Brain microvascular endothelial cell (primary cell): ENCODE measurements at regions not wholly inside any gene's neighbourhood (a gene's known extent, or its start where the extent isn't known, plus 50 kb on each side); places are given as distances from the start of the nearest gene placed in this dataset.
A peak's percentile ranks its signal among the peaks of the same experiment; 100 is the strongest.

Experiments used
- DNase-seq: peaks from one replicate; pipeline ENCODE4 v3.0.0-alpha.2; 2020
- H3K27ac ChIP-seq: fragments of 250-450 bp; sonication (Bioruptor Pico); 2 replicates; pipeline ENCODE4 v1.5.1; 2020; ENCODE audit warnings: mild to moderate bottlenecking, moderate library complexity
- H3K27me3 ChIP-seq: fragments of 250-450 bp; sonication (Bioruptor Pico); replicated peaks from 2 replicates; pipeline ENCODE4 v1.5.1; 2020; ENCODE audit warnings: mild to moderate bottlenecking
- H3K36me3 ChIP-seq: fragments of 250-450 bp; sonication (Bioruptor Pico); replicated peaks from 2 replicates; pipeline ENCODE4 v1.5.1; 2020; ENCODE audit warnings: mild to moderate bottlenecking
- H3K4me3 ChIP-seq: 2 replicates; pipeline ENCODE4 v1.5.1; 2011; ENCODE audit warnings: low read depth, mild to moderate bottlenecking, control low read depth, low read length, moderate library complexity
- CTCF ChIP-seq: IDR thresholded peaks from 2 replicates; pipeline ENCODE4 v1.5.1; 2011; ENCODE audit warnings: low read depth, mild to moderate bottlenecking, moderate library complexity, low read length, control low read depth, inconsistent platforms; ENCODE audit errors: missing control alignments
- in situ Hi-C: cut with HindIII; loops from 2 replicates; pipeline ENCODE4 v1.10.0; 2017; ENCODE audit warnings: low sequenced_read_pairs, low pct_ligation_motif_present

- H3K27me3 ChIP-seq, result no peaks in the 10 kb centered on the region
- no peak overlapping the region for H3K27ac ChIP-seq
- H3K36me3 ChIP-seq, result no peaks in the 10 kb centered on the region
- no peak overlapping the region for H3K4me3 ChIP-seq
- DNase-seq, result no peak
- in situ Hi-C loops, result no loop called here
- no peak for TF ChIP-seq CTCF
Observed at GRCh38 chr9:115781070-115781736, 372.4 kb upstream of the PAPPA start.

GRCh38 chr9:115786321-115786720 lies 367.3 kb upstream of the PAPPA start:
- in situ Hi-C loops, result no loop called here
- Histone ChIP-seq H3K36me3 (no peaks in the 10 kb centered on the region), H3K4me3 (no peak overlapping the region), H3K27me3 (no peaks in the 10 kb centered on the region), H3K27ac (no peak overlapping the region)
- no peak for TF ChIP-seq CTCF
- peak; percentile 63 for DNase-seq

GRCh38 chr9:115790520-115790919 lies 363.1 kb upstream of the PAPPA start:
- in situ Hi-C loops, result no loop called here
- TF ChIP-seq CTCF, result no peak
- Histone ChIP-seq H3K27ac (no peak overlapping the region), H3K4me3 (no peak overlapping the region), H3K27me3 (no peaks in the 10 kb centered on the region), H3K36me3 (no peaks in the 10 kb centered on the region)
- no peak for DNase-seq

DNA sequence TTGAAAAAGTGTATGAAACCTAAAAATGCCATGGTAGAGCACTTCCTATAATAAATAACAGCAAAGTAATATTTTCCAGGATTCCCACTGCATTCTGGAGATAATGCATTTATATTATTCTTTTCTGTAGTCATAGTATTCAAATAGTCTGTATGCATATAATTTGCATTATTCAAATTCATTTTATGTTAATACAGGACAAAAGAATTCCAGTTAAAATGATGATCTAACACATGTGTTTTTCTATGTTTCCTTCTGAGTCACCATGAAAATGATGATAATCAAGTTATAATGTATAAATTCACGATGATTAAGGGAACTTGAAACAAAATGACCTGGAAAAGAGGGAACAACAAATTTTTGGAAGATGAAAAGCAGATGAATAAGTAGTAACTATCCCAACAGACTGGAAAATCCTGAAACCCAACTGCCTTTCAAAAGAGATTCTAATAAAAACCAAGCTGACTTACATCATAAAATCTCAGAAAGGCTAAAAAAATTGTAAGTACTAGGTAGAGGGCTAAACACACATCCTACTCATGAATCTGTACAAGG lies 358.6 kb upstream of the PAPPA start:
- in situ Hi-C loops, result no loop called here
- no peak for TF ChIP-seq CTCF
- no peak for DNase-seq
- H3K27ac ChIP-seq, result no peak overlapping the region
- H3K36me3 ChIP-seq, result no peaks in the 10 kb centered on the region
- no peak overlapping the region for H3K4me3 ChIP-seq
- H3K27me3 ChIP-seq, result no peaks in the 10 kb centered on the region

- Histone ChIP-seq H3K36me3 (no peaks in the 10 kb centered on the region), H3K27ac (no peak overlapping the region), H3K27me3 (no peaks in the 10 kb centered on the region), H3K4me3 (no peak overlapping the region)
- no peak for TF ChIP-seq CTCF
- in situ Hi-C loops, result no loop called here
- DNase-seq, result no peak
Observed at GRCh38 chr9:115799734-115800133, 353.9 kb upstream of the PAPPA start.

GRCh38 chr9:115804206-115804605 lies 349.4 kb upstream of the PAPPA start:
- in situ Hi-C loops, result no loop called here
- no peak for TF ChIP-seq CTCF
- no peak overlapping the region for H3K4me3 ChIP-seq
- DNase-seq, result no peak
- no peak overlapping the region for H3K27ac ChIP-seq
- no peaks in the 10 kb centered on the region for H3K27me3 ChIP-seq
- no peaks in the 10 kb centered on the region for H3K36me3 ChIP-seq
